ENCODE measurements at regions not wholly inside any gene's neighbourhood (a gene's known extent, or its start where the extent isn't known, plus 50 kb on each side); places are given as distances from the start of the nearest gene placed in this dataset.

GRCh38 chr7:35581605-35582210 is 113.2 kb downstream of the HERPUD2 start:
- DNase-seq (ENCODE audit: low read depth, low spot score): no peak

GRCh38 chr7:35576031-35576573 is 118.8 kb downstream of the HERPUD2 start:
- no peak for DNase-seq (ENCODE audit: low read depth, low spot score)

DNA sequence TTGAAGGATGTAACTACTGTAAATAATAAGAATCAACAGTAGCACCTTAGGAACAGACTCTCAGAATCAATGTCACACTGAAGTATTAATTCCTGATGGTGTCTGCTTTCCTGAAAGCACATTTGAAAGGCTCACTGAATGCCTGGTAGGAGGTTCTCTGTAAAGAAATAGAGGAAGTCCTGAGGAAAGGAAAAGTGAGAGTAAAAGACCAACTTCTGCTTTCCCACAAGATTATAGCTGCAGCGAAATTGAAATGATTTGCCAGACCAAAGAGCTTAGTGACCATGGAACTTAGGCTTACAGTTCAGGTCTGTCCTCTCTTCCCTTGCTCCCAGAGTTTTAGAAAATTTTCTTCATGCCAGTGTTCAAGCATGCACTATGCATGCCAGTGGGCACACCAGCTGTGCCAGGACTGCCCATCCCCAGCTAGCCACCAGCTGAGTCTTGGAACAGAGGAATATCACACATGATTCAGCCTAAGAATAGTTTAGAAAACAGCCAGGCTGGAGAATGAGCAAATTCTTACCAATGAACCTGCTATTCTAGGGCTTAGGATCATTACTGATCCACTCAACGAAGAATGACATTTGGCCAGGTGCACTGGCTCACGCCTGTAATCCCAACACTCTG is 123.2 kb downstream of the HERPUD2 start:
- no peak for DNase-seq (ENCODE audit: low read depth, low spot score)

DNA sequence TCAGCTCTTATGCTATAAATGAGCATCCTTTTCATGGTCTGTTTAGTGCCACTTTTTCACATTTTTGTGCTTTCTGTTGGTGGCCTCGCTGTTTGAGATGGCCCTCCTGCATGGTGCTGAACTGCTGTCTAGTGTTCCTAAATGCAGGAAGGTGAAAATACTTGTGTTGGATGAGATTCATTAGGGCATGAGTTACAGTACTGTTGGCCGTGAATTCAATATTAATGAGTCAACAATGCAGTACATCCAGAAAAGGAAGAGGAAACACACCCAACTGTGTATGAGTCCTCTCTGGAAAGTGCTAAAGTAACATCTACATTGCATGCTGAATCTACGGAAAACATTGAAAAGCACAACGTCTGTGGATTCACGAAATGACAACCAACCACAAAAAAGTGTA is 124.0 kb downstream of the HERPUD2 start:
- DNase-seq (ENCODE audit: low read depth, low spot score): no peak

DNA sequence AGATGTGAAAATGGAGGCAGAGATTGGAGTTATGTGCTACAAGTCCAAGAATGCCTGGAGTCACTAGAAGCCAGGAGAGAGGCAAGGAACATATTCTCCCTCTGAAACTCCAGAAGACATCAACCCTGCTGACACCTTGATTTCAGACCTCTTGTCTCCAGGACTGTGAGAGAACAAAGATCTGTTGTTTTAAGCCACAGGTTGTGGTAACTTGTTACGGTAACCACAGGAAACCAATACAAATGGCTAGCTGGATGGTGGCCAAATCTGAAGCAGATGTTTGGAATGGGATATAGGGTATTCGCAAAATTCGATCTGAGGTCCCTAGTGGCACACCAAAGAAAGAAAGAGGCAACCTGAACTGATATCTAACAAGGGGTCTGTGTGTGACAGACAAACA is 129.0 kb downstream of the HERPUD2 start:
- DNase-seq (ENCODE audit: low read depth, low spot score): peak; percentile 11

GRCh38 chr7:35558841-35559240 is 136.1 kb downstream of the HERPUD2 start:
- no peak for DNase-seq (ENCODE audit: low read depth, low spot score)

- DNase-seq (ENCODE audit: low read depth, low spot score): no peak
Observed at GRCh38 chr7:35556515-35557471, 138.1 kb downstream of the HERPUD2 start.

GRCh38 chr7:35555934-35556333 is 139.0 kb downstream of the HERPUD2 start:
- no peak for DNase-seq (ENCODE audit: low read depth, low spot score)

DNA sequence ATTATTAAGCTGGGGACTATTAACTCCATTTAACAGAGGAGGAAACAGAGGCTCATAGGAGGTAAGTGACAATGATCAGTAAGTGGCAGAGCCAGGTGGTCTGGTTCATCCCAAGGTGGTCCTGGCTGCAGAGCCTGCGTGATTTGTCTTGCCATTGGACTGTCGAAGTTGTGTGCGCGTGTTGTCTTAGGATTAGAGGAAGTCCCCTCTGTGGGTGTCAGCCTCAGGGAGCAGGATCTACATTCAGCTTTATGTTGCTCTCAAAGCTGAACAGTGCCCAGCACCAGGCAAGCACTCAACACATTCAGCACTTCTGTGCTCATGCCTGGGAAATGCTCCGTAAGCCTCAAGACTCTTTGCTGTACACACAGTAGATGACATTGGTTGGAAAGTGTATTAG is 139.5 kb downstream of the HERPUD2 start:
- DNase-seq (ENCODE audit: low read depth, low spot score): no peak

GRCh38 chr7:35553519-35553918 is 141.4 kb downstream of the HERPUD2 start:
- no peak for DNase-seq (ENCODE audit: low read depth, low spot score)

- no peak for DNase-seq (ENCODE audit: low read depth, low spot score)
Observed at GRCh38 chr7:35552691-35553090, 142.2 kb downstream of the HERPUD2 start.

GRCh38 chr7:35551321-35552081 is 143.4 kb downstream of the HERPUD2 start:
- no peak for DNase-seq (ENCODE audit: low read depth, low spot score)

- DNase-seq (ENCODE audit: low read depth, low spot score): no peak
Observed at GRCh38 chr7:35550831-35551230, 144.1 kb downstream of the HERPUD2 start.

- no peak for DNase-seq (ENCODE audit: low read depth, low spot score)
Observed at GRCh38 chr7:35549781-35550180, 145.2 kb downstream of the HERPUD2 start.

DNA sequence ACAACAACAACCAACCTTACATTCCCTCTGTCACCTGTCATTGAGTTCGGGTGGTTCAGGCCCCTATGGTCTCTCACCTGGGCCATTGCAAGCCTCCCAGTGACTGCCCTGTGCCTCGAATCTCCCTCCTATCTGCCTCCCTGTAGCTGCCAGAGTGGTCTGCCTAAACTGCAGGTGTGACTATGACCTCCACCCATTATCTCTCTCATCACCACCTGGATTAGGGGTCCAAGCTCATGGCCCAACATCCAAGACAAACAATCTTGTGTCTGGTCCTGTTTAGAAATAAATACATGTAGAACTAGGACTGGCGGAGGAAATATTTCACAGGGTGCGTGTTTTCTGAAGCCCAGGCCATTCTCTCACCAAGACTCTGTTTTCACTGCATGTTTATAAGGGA is 146.6 kb downstream of the HERPUD2 start:
- DNase-seq (ENCODE audit: low read depth, low spot score): no peak

GRCh38 chr7:35546691-35547429 is 148.1 kb downstream of the HERPUD2 start:
- no peak for DNase-seq (ENCODE audit: low read depth, low spot score)

DNA sequence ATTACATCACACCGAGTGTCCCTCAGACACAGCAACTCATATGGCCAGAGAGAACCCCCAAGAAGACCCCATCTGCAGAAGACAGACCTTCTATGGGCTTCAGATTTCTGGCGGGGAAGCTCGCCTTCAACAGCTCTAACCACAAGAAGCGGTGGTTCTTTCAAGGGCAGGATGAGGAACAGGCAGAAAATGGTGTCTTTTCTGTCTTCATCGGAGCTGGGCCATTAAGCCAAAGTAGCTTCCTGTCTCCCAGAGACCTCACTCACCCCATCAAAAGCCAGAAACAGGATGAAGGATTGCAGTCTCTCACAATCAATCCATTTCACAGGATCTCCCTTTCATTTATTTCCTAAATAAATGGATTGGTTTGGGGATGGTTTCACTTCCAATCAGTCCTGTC is 149.1 kb downstream of the HERPUD2 start:
- DNase-seq (ENCODE audit: low read depth, low spot score): no peak

- DNase-seq (ENCODE audit: low read depth, low spot score): no peak
Observed at GRCh38 chr7:35544028-35544742, 150.8 kb downstream of the HERPUD2 start.

GRCh38 chr7:35537067-35538023 is 157.6 kb downstream of the HERPUD2 start:
- DNase-seq (ENCODE audit: low read depth, low spot score): peak; percentile 88

Data from astrocyte of the hippocampus (primary cell).